ENCODE measurements at regions not wholly inside any gene's neighbourhood (a gene's known extent, or its start where the extent isn't known, plus 50 kb on each side); places are given as distances from the start of the nearest gene placed in this dataset.
"Not testable (repeated sequence)": the region's sequence is repeated elsewhere in the genome, so short reads cannot be mapped to it uniquely, and the experiment has no call there.

- not testable (repeated sequence) for H3K27ac ChIP-seq (ENCODE audit: low read length); H3K9me3 ChIP-seq (replicated peaks; ENCODE audit: control insufficient read depth, low read depth, low read length); H3K4me3 ChIP-seq (ENCODE audit: low read length); H3K27me3 ChIP-seq (ENCODE audit: control insufficient read depth, insufficient read depth, low read length); H3K4me1 ChIP-seq (ENCODE audit: control insufficient read depth, insufficient read depth, low read length); H3K36me3 ChIP-seq (ENCODE audit: control insufficient read depth, insufficient read depth, low read length); DNase-seq
- no CpG with 5 or more reads among the region's 5 CpGs for WGBS (ENCODE audit: insufficient coverage)
These were observed 933.6 kb upstream of the FOXG1 start for GRCh38 chr14:27833001-27833400.

GRCh38 chr14:27836386-27836785, 930.2 kb upstream of the FOXG1 start:
- no peak overlapping the region for H3K4me3 ChIP-seq (ENCODE audit: low read length)
- no peaks in the 10 kb centered on the region for H3K36me3 ChIP-seq (ENCODE audit: control insufficient read depth, insufficient read depth, low read length)
- no peak overlapping the region for H3K27ac ChIP-seq (ENCODE audit: low read length)
- H3K9me3 ChIP-seq (replicated peaks; ENCODE audit: control insufficient read depth, low read depth, low read length): no peaks in the 10 kb centered on the region
- no peak for DNase-seq
- H3K27me3 ChIP-seq (ENCODE audit: control insufficient read depth, insufficient read depth, low read length): no peaks in the 10 kb centered on the region
- H3K4me1 ChIP-seq (ENCODE audit: control insufficient read depth, insufficient read depth, low read length): no peaks in the 10 kb centered on the region

- Histone ChIP-seq H3K4me3 (ENCODE audit: low read length) (no peak overlapping the region), H3K27me3 (ENCODE audit: control insufficient read depth, insufficient read depth, low read length) (no peaks in the 10 kb centered on the region), H3K27ac (ENCODE audit: low read length) (no peak overlapping the region), H3K4me1 (ENCODE audit: control insufficient read depth, insufficient read depth, low read length) (no peaks in the 10 kb centered on the region), H3K36me3 (ENCODE audit: control insufficient read depth, insufficient read depth, low read length) (no peaks in the 10 kb centered on the region), H3K9me3 (replicated peaks; ENCODE audit: control insufficient read depth, low read depth, low read length) (no peaks in the 10 kb centered on the region)
- 94% methylated on average over 48 of the region's 54 CpGs for WGBS (ENCODE audit: insufficient coverage)
- DNase-seq: no peak
These were observed 921.2 kb upstream of the FOXG1 start for GRCh38 chr14:27845241-27845850.

GRCh38 chr14:27845902-27846301, 920.7 kb upstream of the FOXG1 start:
- Histone ChIP-seq H3K9me3 (replicated peaks; ENCODE audit: control insufficient read depth, low read depth, low read length) (no peaks in the 10 kb centered on the region), H3K36me3 (ENCODE audit: control insufficient read depth, insufficient read depth, low read length) (no peaks in the 10 kb centered on the region), H3K4me3 (ENCODE audit: low read length) (no peak overlapping the region), H3K27me3 (ENCODE audit: control insufficient read depth, insufficient read depth, low read length) (no peaks in the 10 kb centered on the region), H3K4me1 (ENCODE audit: control insufficient read depth, insufficient read depth, low read length) (no peaks in the 10 kb centered on the region), H3K27ac (ENCODE audit: low read length) (no peak overlapping the region)
- no peak for DNase-seq
- WGBS (ENCODE audit: insufficient coverage): 70% methylated on average over 8 of the region's 8 CpGs

GRCh38 chr14:27847480-27847879, 919.1 kb upstream of the FOXG1 start:
- H3K36me3 ChIP-seq (ENCODE audit: control insufficient read depth, insufficient read depth, low read length); H3K27me3 ChIP-seq (ENCODE audit: control insufficient read depth, insufficient read depth, low read length); H3K4me3 ChIP-seq (ENCODE audit: low read length); H3K27ac ChIP-seq (ENCODE audit: low read length); H3K4me1 ChIP-seq (ENCODE audit: control insufficient read depth, insufficient read depth, low read length); H3K9me3 ChIP-seq (replicated peaks; ENCODE audit: control insufficient read depth, low read depth, low read length); DNase-seq: not testable (repeated sequence)
- no CpG with 5 or more reads among the region's 1 CpG for WGBS (ENCODE audit: insufficient coverage)

- not testable (repeated sequence) for H3K27me3 ChIP-seq (ENCODE audit: control insufficient read depth, insufficient read depth, low read length); H3K36me3 ChIP-seq (ENCODE audit: control insufficient read depth, insufficient read depth, low read length); H3K4me3 ChIP-seq (ENCODE audit: low read length); H3K27ac ChIP-seq (ENCODE audit: low read length); DNase-seq; H3K4me1 ChIP-seq (ENCODE audit: control insufficient read depth, insufficient read depth, low read length); H3K9me3 ChIP-seq (replicated peaks; ENCODE audit: control insufficient read depth, low read depth, low read length)
These were observed 917.4 kb upstream of the FOXG1 start for GRCh38 chr14:27849193-27849592.

GRCh38 chr14:27862684-27863083, 903.9 kb upstream of the FOXG1 start:
- H3K27ac ChIP-seq (ENCODE audit: low read length): no peak overlapping the region
- H3K27me3 ChIP-seq (ENCODE audit: control insufficient read depth, insufficient read depth, low read length): no peaks in the 10 kb centered on the region
- no peaks in the 10 kb centered on the region for H3K36me3 ChIP-seq (ENCODE audit: control insufficient read depth, insufficient read depth, low read length)
- no peak overlapping the region for H3K4me3 ChIP-seq (ENCODE audit: low read length)
- no peaks in the 10 kb centered on the region for H3K9me3 ChIP-seq (replicated peaks; ENCODE audit: control insufficient read depth, low read depth, low read length)
- no peaks in the 10 kb centered on the region for H3K4me1 ChIP-seq (ENCODE audit: control insufficient read depth, insufficient read depth, low read length)
- no peak for DNase-seq
- WGBS (ENCODE audit: insufficient coverage): 100% methylated on average over 1 of the region's 2 CpGs

- Histone ChIP-seq H3K27ac (ENCODE audit: low read length) (no peak overlapping the region), H3K9me3 (replicated peaks; ENCODE audit: control insufficient read depth, low read depth, low read length) (no peaks in the 10 kb centered on the region), H3K4me1 (ENCODE audit: control insufficient read depth, insufficient read depth, low read length) (no peaks in the 10 kb centered on the region), H3K4me3 (ENCODE audit: low read length) (no peak overlapping the region), H3K27me3 (ENCODE audit: control insufficient read depth, insufficient read depth, low read length) (no peaks in the 10 kb centered on the region), H3K36me3 (ENCODE audit: control insufficient read depth, insufficient read depth, low read length) (no peaks in the 10 kb centered on the region)
- peak; percentile 9 for DNase-seq
- WGBS (ENCODE audit: insufficient coverage): 11% methylated on average over 1 of the region's 8 CpGs
These were observed 903.4 kb upstream of the FOXG1 start for GRCh38 chr14:27863166-27863565.

GRCh38 chr14:27881063-27881462, 885.5 kb upstream of the FOXG1 start:
- Histone ChIP-seq H3K27ac (ENCODE audit: low read length) (no peak overlapping the region), H3K4me1 (ENCODE audit: control insufficient read depth, insufficient read depth, low read length) (no peaks in the 10 kb centered on the region), H3K36me3 (ENCODE audit: control insufficient read depth, insufficient read depth, low read length) (no peaks in the 10 kb centered on the region), H3K4me3 (ENCODE audit: low read length) (no peak overlapping the region), H3K9me3 (replicated peaks; ENCODE audit: control insufficient read depth, low read depth, low read length) (no peaks in the 10 kb centered on the region), H3K27me3 (ENCODE audit: control insufficient read depth, insufficient read depth, low read length) (no peaks in the 10 kb centered on the region)
- no peak for DNase-seq

GRCh38 chr14:27881646-27882045, 884.9 kb upstream of the FOXG1 start:
- Histone ChIP-seq H3K36me3 (ENCODE audit: control insufficient read depth, insufficient read depth, low read length) (no peaks in the 10 kb centered on the region), H3K4me1 (ENCODE audit: control insufficient read depth, insufficient read depth, low read length) (no peaks in the 10 kb centered on the region), H3K4me3 (ENCODE audit: low read length) (no peak overlapping the region), H3K9me3 (replicated peaks; ENCODE audit: control insufficient read depth, low read depth, low read length) (no peaks in the 10 kb centered on the region), H3K27ac (ENCODE audit: low read length) (no peak overlapping the region), H3K27me3 (ENCODE audit: control insufficient read depth, insufficient read depth, low read length) (no peaks in the 10 kb centered on the region)
- no CpG with 5 or more reads among the region's 4 CpGs for WGBS (ENCODE audit: insufficient coverage)
- DNase-seq: no peak

GRCh38 chr14:27886256-27886655, 880.3 kb upstream of the FOXG1 start:
- WGBS (ENCODE audit: insufficient coverage): no CpG with 5 or more reads among the region's 1 CpG
- no peak overlapping the region for H3K4me3 ChIP-seq (ENCODE audit: low read length)
- H3K27me3 ChIP-seq (ENCODE audit: control insufficient read depth, insufficient read depth, low read length): no peaks in the 10 kb centered on the region
- H3K9me3 ChIP-seq (replicated peaks; ENCODE audit: control insufficient read depth, low read depth, low read length): no peaks in the 10 kb centered on the region
- no peaks in the 10 kb centered on the region for H3K36me3 ChIP-seq (ENCODE audit: control insufficient read depth, insufficient read depth, low read length)
- no peak overlapping the region for H3K27ac ChIP-seq (ENCODE audit: low read length)
- H3K4me1 ChIP-seq (ENCODE audit: control insufficient read depth, insufficient read depth, low read length): no peaks in the 10 kb centered on the region
- DNase-seq: no peak

All from muscle of leg (tissue), 3 donors.